Activated CD4-positive, alpha-beta memory T cell treated with anti-CD3 and anti-CD28 coated beads for 36 hours (primary cell): ENCODE measurements at regions not wholly inside any gene's neighbourhood (a gene's known extent, or its start where the extent isn't known, plus 50 kb on each side); places are given as distances from the start of the nearest gene placed in this dataset.

Experiments
- CTCF ChIA-PET: fragments of 350-600 bp; sonication (Branson Sonifier 250); formaldehyde crosslinking; loops from one replicate; lab custom pipeline; 2021; ENCODE audit warnings: antibody characterized with exemption, inconsistent platforms; lab: Charles Lee
- POLR2A ChIA-PET: fragments of 350-600 bp; sonication (Branson Sonifier 250); formaldehyde crosslinking; loops from one replicate; lab custom pipeline; 2021; ENCODE audit warnings: antibody characterized with exemption; lab: Charles Lee
- DNase-seq: peaks from one replicate; pipeline ENCODE4 v3.0.0-alpha.2; 2020
- H3K27ac Mint-ChIP-seq: one replicate; pipeline ENCODE4 v1.8.0; 2021; ENCODE audit warnings: mixed read lengths
- H3K27me3 Mint-ChIP-seq: one replicate; pipeline ENCODE4 v1.8.0; 2021; ENCODE audit warnings: mixed read lengths
- H3K36me3 Mint-ChIP-seq: one replicate; pipeline ENCODE4 v1.8.0; 2021; ENCODE audit warnings: mixed read lengths
- H3K4me1 Mint-ChIP-seq: one replicate; pipeline ENCODE4 v1.8.0; 2021; ENCODE audit warnings: low read depth, mixed read lengths
- H3K4me3 Mint-ChIP-seq: one replicate; pipeline ENCODE4 v1.8.0; 2021; ENCODE audit warnings: mild to moderate bottlenecking, mixed read lengths
- H3K9me3 Mint-ChIP-seq: one replicate; pipeline ENCODE4 v1.8.0; 2021; ENCODE audit warnings: mixed read lengths
- intact Hi-C: fragments of 100-400 bp; cut with micrococcal nuclease; formaldehyde crosslinking; loops from one replicate; pipeline ENCODE4 v1.15.1; 2023

DNA sequence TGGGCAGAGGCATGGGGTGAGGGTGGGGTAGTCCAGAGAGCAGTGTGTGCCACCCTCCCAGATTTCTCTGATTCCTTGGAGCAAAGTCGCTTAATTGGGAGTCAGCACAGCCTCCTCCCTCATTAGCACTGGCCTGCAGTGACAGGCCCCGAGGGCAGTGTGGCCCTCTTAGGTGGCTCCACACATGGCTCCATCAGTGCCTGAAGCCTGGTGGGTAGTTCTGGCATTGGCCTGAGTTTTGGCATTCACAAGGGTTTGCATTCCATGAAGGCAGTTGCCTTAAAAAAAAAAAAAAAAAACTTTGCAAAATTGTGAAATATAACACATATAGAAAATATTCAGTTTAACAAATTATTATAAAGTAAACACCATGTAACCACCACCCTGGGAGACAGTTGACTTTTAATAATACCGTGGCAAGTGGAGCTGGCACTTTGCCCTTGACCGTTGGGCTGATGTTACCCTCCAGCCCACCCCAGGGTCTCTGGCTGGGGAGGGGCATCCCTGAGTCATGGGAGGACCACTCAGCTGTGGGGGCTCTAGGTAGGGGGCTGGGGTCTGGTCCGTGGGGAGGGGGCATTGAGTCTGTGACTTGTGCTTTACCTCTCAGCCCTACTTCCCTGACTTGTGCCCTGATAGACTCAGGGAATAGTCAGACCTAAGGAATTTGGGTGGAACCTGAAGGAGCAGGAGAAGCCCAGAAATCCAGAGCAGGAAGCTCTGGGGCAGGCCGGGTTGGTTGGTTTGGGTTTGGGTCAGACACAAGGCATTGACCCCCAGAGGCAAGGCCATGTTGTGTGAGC, 51.3 kb upstream of the PITX1 start:
- CTCF ChIA-PET: no interaction called here

More for the DNA sequence above, 51.3 kb upstream of the PITX1 start:
- Mint-ChIP-seq H3K4me1 (no peaks in the 10 kb centered on the region), H3K36me3 (no peaks in the 10 kb centered on the region), H3K4me3 (no peak overlapping the region), H3K27me3 (peaks cover 19% of the 10 kb centered on the region), H3K27ac (no peak overlapping the region), H3K9me3 (peaks cover 9% of the 10 kb centered on the region)
- intact Hi-C loops: no loop called here
- POLR2A ChIA-PET: no interaction called here
- no peak for DNase-seq
